AG04450 (cell line): ENCODE measurements at regions not wholly inside any gene's neighbourhood (a gene's known extent, or its start where the extent isn't known, plus 50 kb on each side); places are given as distances from the start of the nearest gene placed in this dataset.

ENCODE experiments used
- CTCF ChIA-PET: fragments of 300-600, 350-600 bp; formaldehyde crosslinking; extraction: SDS; loops from one replicate; lab custom pipeline; 2022; ENCODE audit warnings: antibody characterized with exemption, inconsistent platforms; lab: Charles Lee
- POLR2A ChIA-PET: fragments of 350-600 bp; formaldehyde crosslinking; extraction: SDS; loops from one replicate; lab custom pipeline; 2021; ENCODE audit warnings: antibody characterized with exemption, inconsistent platforms; lab: Yijun Ruan, JAX
- DNase-seq: peaks from one replicate; pipeline ENCODE4 v3.0.0-alpha.2; 2011; ENCODE audit warnings: low read depth, low spot score
- H3K27ac ChIP-seq: one replicate; pipeline ENCODE4 v1.5.1; 2012; ENCODE audit warnings: low read depth, low read length, control low read depth
- H3K27me3 ChIP-seq: one replicate; pipeline ENCODE4 v1.6.0; 2012; ENCODE audit warnings: low read length; ENCODE audit not compliant: control insufficient read depth, insufficient read depth
- H3K4me3 ChIP-seq: 2 replicates; pipeline ENCODE4 v1.5.1; 2011; ENCODE audit warnings: mild to moderate bottlenecking, low read depth, low read length, control low read depth
- H3K9me3 ChIP-seq: 2 replicates; pipeline ENCODE4 v1.5.1; 2012; ENCODE audit warnings: low read length; ENCODE audit not compliant: control insufficient read depth, insufficient read depth
- TF ChIP-seq, protein P1 (sequence below): IDR thresholded peaks from 2 replicates; pipeline ENCODE4 v1.5.1; 2011; ENCODE audit warnings: low read depth, low read length, control low read depth, inconsistent platforms

DNA sequence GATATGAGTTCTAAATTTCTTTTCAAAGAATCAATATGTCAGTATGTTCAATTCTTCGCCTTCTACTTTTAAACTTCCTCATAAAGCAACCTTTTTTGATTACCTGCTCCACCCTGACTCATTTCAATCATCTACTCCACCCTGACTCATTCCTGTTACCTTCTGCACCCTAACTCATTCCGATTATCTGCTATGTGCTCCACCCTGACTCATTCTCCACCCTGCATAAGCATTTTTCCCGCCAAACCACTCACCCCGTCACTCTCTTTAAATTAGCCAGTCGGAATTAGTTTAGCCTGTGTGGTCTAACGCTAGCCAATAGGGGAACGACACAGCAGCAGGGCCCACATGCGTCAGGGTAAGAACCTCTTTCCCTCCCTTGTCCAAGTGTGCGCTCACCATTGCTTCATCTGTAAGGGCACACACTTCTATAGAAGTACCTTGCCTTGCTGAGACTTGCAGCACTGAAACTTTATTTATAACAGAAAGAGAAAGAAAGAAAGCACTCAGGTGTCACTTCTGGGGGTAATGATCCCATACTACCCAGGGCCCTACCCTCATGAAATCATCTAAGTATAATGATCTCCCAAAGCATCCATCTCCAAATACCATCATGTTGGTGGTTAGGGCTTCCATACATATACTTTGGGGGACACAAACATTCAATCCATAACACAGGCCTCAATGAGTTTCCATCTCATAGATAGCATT lies 875.2 kb downstream of the RAPGEF2 start:
- DNase-seq, result no peak
- Histone ChIP-seq H3K4me3 (no peak overlapping the region), H3K27ac (no peak overlapping the region), H3K9me3 (peaks cover 10% of the 10 kb centered on the region; the same call in 1 of the 2 replicates), H3K27me3 (no peaks in the 10 kb centered on the region)
- ChIA-PET POLR2A (no interaction called here), CTCF (no interaction called here)
- TF ChIP-seq, protein P1, sequence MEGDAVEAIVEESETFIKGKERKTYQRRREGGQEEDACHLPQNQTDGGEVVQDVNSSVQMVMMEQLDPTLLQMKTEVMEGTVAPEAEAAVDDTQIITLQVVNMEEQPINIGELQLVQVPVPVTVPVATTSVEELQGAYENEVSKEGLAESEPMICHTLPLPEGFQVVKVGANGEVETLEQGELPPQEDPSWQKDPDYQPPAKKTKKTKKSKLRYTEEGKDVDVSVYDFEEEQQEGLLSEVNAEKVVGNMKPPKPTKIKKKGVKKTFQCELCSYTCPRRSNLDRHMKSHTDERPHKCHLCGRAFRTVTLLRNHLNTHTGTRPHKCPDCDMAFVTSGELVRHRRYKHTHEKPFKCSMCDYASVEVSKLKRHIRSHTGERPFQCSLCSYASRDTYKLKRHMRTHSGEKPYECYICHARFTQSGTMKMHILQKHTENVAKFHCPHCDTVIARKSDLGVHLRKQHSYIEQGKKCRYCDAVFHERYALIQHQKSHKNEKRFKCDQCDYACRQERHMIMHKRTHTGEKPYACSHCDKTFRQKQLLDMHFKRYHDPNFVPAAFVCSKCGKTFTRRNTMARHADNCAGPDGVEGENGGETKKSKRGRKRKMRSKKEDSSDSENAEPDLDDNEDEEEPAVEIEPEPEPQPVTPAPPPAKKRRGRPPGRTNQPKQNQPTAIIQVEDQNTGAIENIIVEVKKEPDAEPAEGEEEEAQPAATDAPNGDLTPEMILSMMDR, result no peak

- no peak overlapping the region for H3K27ac ChIP-seq
- TF ChIP-seq, protein P1, result no peak
- H3K9me3 ChIP-seq, result peaks cover 10% of the 10 kb centered on the region; the same call in 1 of the 2 replicates
- no peaks in the 10 kb centered on the region for H3K27me3 ChIP-seq
- H3K4me3 ChIP-seq, result no peak overlapping the region
- CTCF ChIA-PET, result no interaction called here
- POLR2A ChIA-PET, result no interaction called here
- no peak for DNase-seq
Observed at GRCh38 chr4:159979351-159979750, 876.5 kb downstream of the RAPGEF2 start.

- DNase-seq, result no peak
- Histone ChIP-seq H3K27ac (no peak overlapping the region), H3K27me3 (no peaks in the 10 kb centered on the region), H3K4me3 (no peak overlapping the region), H3K9me3 (peaks cover 10% of the 10 kb centered on the region; the same call in 1 of the 2 replicates)
- ChIA-PET POLR2A (no interaction called here), CTCF (no interaction called here)
- TF ChIP-seq, protein P1, result no peak
Observed at GRCh38 chr4:159979953-159980352, 877.1 kb downstream of the RAPGEF2 start.

DNA sequence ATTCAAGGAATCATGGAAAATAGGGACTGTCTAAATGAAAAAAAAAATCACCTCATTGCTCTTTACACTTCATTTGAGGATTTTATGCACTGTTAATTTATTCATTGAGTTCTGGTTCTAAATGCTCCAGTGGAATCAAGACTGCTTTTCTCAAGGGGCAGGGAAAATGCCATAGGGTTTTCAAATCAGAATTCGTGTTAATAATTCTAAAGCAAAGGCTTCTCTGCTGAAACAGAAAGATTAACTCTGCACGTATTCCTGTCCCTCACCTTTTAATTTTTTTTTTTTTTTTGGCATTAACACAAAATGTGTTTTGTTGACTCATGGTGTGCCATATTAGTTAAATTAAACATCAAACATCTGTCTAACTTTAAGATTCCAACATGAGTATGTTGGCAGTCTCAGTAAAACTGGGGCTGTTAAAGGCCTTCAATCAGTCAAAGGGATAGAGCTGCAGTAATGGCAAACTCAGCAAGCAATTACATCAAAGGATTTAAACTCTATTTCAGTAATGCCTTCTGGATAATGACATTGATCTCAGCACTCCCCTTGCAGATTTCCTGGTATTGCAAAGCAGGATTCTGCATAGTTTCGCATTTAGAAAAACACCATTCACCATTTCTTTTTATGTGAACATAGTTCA lies 878.1 kb downstream of the RAPGEF2 start:
- ChIA-PET CTCF (no interaction called here), POLR2A (no interaction called here)
- Histone ChIP-seq H3K27ac (no peak overlapping the region), H3K9me3 (peaks cover 10% of the 10 kb centered on the region; the same call in 1 of the 2 replicates), H3K27me3 (no peaks in the 10 kb centered on the region), H3K4me3 (no peak overlapping the region)
- no peak for DNase-seq
- TF ChIP-seq, protein P1, result no peak

GRCh38 chr4:159981469-159981856 lies 878.6 kb downstream of the RAPGEF2 start:
- CTCF ChIA-PET, result no interaction called here
- Histone ChIP-seq H3K27me3 (no peaks in the 10 kb centered on the region), H3K9me3 (peaks cover 8% of the 10 kb centered on the region; the same call in 1 of the 2 replicates), H3K27ac (no peak overlapping the region), H3K4me3 (no peak overlapping the region)
- TF ChIP-seq, protein P1, result no peak
- POLR2A ChIA-PET, result no interaction called here
- DNase-seq, result no peak
